SK-N-SH treated with all-trans-retinoic acid at 6 μM for 48 hours (cell line): ENCODE measurements at regions not wholly inside any gene's neighbourhood (a gene's known extent, or its start where the extent isn't known, plus 50 kb on each side); places are given as distances from the start of the nearest gene placed in this dataset.

ENCODE experiments used
- ARNTL ChIP-seq: fragments of 450-650 bp; formaldehyde crosslinking; IDR thresholded peaks from 2 replicates; pipeline ENCODE4 v1.5.0; 2020; ENCODE audit warnings: low read depth, mild to moderate bottlenecking, moderate library complexity, borderline replicate concordance
- BACH2 ChIP-seq: fragments of 250-450 bp; sonication (Bioruptor Pico); IDR thresholded peaks from 2 replicates; pipeline ENCODE4 v1.9.0; 2021; ENCODE audit warnings: mild to moderate bottlenecking, borderline replicate concordance
- CSDC2 ChIP-seq: fragments of 250-450 bp; sonication (Bioruptor Pico); IDR thresholded peaks from 2 replicates; pipeline ENCODE4 v1.5.0; 2020; ENCODE audit warnings: mild to moderate bottlenecking, moderate library complexity
- ISL1 ChIP-seq: fragments of 250-450 bp; sonication (Bioruptor Pico); IDR thresholded peaks from 2 replicates; pipeline ENCODE4 v2.1.2; 2022; ENCODE audit warnings: mild to moderate bottlenecking, moderate library complexity
- RARB ChIP-seq: fragments of 250-450 bp; sonication (Bioruptor Pico); IDR thresholded peaks from 2 replicates; pipeline ENCODE4 v1.8.0; 2021; ENCODE audit warnings: mild to moderate bottlenecking, moderate library complexity
- TOX ChIP-seq: fragments of 250-450 bp; sonication (Bioruptor Pico); IDR thresholded peaks from 2 replicates; pipeline ENCODE4 v1.8.0; 2021; ENCODE audit warnings: mild to moderate bottlenecking, moderate library complexity, borderline replicate concordance
- ZFP3 ChIP-seq: fragments of 250-450 bp; sonication (Bioruptor Pico); IDR thresholded peaks from 2 replicates; pipeline ENCODE4 v1.5.0; 2020; ENCODE audit warnings: mild to moderate bottlenecking, moderate library complexity
- ZFP30 ChIP-seq: fragments of 450-650 bp; formaldehyde crosslinking; IDR thresholded peaks from 2 replicates; pipeline ENCODE4 v1.5.0; 2022; ENCODE audit warnings: mild to moderate bottlenecking, moderate library complexity
- ZNF565 ChIP-seq: fragments of 450-650 bp; formaldehyde crosslinking; conservative IDR thresholded peaks from 2 replicates; pipeline ENCODE4 v1.5.0; 2020; ENCODE audit warnings: low read depth, mild to moderate bottlenecking, moderate library complexity
- ZNF8 ChIP-seq: fragments of 450-650 bp; formaldehyde crosslinking; IDR thresholded peaks from 2 replicates; pipeline ENCODE4 v1.5.0; 2020; ENCODE audit warnings: mild to moderate bottlenecking, moderate library complexity
- TF ChIP-seq, protein P1 (sequence below): fragments of 250-450 bp; sonication (Bioruptor Pico); IDR thresholded peaks from 2 replicates; pipeline ENCODE4 v1.8.0; 2020; ENCODE audit warnings: mild to moderate bottlenecking, moderate library complexity, borderline replicate concordance
- TF ChIP-seq, protein P2 (sequence below): fragments of 250-450 bp; sonication (Bioruptor Pico); IDR thresholded peaks from 2 replicates; pipeline ENCODE4 v1.5.1; 2020; ENCODE audit warnings: low read depth, mild to moderate bottlenecking, moderate library complexity
- TF ChIP-seq, protein P3 (sequence below): fragments of 250-450 bp; sonication (Bioruptor Pico); IDR thresholded peaks from 2 replicates; pipeline ENCODE4 v1.8.0; 2021; ENCODE audit warnings: low read depth, mild to moderate bottlenecking, moderate library complexity, borderline replicate concordance

DNA sequence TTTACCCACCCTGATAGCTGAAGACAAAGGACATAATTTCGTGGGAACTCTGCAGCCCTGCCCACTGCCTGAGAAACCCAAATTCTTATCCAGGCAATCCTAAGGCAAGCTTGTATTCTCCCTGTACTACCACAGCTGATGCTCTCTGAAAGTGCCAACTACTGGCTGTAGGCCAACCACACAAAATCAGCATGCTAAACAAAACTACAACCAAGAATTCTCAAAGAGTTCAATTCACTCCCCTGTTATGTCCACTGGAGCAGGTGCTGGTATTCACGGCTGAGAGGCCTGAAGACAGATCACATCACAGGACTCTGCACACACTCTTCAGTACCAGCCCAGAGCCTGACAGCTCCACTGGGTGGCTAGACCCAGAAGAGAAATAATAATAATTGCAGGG lies 375.9 kb upstream of the NDST4 start:
- TF ChIP-seq, protein P1, sequence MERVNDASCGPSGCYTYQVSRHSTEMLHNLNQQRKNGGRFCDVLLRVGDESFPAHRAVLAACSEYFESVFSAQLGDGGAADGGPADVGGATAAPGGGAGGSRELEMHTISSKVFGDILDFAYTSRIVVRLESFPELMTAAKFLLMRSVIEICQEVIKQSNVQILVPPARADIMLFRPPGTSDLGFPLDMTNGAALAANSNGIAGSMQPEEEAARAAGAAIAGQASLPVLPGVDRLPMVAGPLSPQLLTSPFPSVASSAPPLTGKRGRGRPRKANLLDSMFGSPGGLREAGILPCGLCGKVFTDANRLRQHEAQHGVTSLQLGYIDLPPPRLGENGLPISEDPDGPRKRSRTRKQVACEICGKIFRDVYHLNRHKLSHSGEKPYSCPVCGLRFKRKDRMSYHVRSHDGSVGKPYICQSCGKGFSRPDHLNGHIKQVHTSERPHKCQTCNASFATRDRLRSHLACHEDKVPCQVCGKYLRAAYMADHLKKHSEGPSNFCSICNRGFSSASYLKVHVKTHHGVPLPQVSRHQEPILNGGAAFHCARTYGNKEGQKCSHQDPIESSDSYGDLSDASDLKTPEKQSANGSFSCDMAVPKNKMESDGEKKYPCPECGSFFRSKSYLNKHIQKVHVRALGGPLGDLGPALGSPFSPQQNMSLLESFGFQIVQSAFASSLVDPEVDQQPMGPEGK: no peak
- TF ChIP-seq ISL1 (CRISPR knock-in tag) (no peak), TOX (CRISPR knock-in tag) (no peak), ZNF8 (CRISPR knock-in tag) (no peak), ZFP3 (CRISPR knock-in tag) (no peak), RARB (CRISPR knock-in tag) (no peak), ARNTL (CRISPR knock-in tag) (no peak), ZNF565 (CRISPR knock-in tag) (no peak), BACH2 (no peak), CSDC2 (CRISPR knock-in tag) (no peak), ZFP30 (CRISPR knock-in tag) (no peak)
- TF ChIP-seq, protein P2, sequence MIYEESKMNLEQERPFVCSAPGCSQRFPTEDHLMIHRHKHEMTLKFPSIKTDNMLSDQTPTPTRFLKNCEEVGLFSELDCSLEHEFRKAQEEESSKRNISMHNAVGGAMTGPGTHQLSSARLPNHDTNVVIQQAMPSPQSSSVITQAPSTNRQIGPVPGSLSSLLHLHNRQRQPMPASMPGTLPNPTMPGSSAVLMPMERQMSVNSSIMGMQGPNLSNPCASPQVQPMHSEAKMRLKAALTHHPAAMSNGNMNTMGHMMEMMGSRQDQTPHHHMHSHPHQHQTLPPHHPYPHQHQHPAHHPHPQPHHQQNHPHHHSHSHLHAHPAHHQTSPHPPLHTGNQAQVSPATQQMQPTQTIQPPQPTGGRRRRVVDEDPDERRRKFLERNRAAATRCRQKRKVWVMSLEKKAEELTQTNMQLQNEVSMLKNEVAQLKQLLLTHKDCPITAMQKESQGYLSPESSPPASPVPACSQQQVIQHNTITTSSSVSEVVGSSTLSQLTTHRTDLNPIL (CRISPR knock-in tag): no peak
- TF ChIP-seq, protein P3, sequence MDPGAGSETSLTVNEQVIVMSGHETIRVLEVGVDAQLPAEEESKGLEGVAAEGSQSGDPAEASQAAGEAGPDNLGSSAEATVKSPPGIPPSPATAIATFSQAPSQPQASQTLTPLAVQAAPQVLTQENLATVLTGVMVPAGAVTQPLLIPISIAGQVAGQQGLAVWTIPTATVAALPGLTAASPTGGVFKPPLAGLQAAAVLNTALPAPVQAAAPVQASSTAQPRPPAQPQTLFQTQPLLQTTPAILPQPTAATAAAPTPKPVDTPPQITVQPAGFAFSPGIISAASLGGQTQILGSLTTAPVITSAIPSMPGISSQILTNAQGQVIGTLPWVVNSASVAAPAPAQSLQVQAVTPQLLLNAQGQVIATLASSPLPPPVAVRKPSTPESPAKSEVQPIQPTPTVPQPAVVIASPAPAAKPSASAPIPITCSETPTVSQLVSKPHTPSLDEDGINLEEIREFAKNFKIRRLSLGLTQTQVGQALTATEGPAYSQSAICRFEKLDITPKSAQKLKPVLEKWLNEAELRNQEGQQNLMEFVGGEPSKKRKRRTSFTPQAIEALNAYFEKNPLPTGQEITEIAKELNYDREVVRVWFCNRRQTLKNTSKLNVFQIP: no peak
